SU-DHL-6 (cell line): ENCODE measurements at regions not wholly inside any gene's neighbourhood (a gene's known extent, or its start where the extent isn't known, plus 50 kb on each side); places are given as distances from the start of the nearest gene placed in this dataset.

ENCODE experiments used
- EZH2phosphoT487 ChIP-seq: fragments of 200-600 bp; sonication (generic), shearing (Covaris generic); conservative IDR thresholded peaks from 2 replicates; pipeline ENCODE4 v1.6.1; 2018; ENCODE audit warnings: mild to moderate bottlenecking, antibody characterized with exemption, low read length, moderate library complexity, mixed read lengths
- TF ChIP-seq, protein P1 (sequence below): fragments of 200-600 bp; sonication (generic); IDR thresholded peaks from one replicate; pipeline ENCODE4 v1.5.1; 2017; ENCODE audit warnings: antibody characterized with exemption, mild to moderate bottlenecking, low read length, moderate library complexity; ENCODE audit not compliant: insufficient read depth, poor library complexity, severe bottlenecking

DNA sequence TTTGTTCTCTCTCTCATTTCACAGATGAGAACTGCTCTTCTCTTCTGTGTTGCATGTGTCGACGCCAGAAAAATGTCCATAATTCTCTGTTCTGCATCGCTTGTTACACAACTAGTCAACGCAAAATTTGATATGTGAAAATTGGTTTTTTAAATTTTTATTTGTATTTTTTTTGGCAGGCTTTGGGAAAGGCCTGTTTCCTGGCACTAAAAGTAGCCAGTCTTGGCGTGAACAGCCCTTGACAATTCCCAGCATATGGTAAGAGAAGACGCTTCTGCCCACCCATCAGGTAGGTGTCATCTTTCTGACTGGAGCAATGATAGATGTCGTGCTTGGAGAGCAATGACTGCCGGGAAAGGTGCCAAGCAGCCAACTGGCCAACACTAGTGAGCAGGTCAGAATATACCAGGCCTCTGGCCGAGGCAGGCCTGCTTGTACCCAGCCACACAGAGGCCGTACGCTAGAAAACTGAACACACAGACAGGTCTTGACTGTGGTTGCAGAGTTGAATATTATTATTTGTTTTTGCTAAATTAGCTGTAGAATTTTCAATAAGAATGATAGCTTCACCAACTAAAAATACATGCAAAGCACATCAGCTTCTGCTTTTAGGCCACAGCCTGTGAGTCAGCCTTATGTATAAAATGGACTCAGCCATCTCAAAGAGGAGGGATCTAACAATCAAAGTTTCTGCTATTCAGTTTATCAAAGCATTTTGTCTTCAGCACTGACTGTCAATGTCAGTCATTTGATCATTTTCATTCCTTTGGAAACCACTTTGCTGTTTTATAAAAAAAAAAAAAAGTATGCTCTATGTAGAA, 837.5 kb downstream of the MCTP2 start:
- TF ChIP-seq, protein P1, sequence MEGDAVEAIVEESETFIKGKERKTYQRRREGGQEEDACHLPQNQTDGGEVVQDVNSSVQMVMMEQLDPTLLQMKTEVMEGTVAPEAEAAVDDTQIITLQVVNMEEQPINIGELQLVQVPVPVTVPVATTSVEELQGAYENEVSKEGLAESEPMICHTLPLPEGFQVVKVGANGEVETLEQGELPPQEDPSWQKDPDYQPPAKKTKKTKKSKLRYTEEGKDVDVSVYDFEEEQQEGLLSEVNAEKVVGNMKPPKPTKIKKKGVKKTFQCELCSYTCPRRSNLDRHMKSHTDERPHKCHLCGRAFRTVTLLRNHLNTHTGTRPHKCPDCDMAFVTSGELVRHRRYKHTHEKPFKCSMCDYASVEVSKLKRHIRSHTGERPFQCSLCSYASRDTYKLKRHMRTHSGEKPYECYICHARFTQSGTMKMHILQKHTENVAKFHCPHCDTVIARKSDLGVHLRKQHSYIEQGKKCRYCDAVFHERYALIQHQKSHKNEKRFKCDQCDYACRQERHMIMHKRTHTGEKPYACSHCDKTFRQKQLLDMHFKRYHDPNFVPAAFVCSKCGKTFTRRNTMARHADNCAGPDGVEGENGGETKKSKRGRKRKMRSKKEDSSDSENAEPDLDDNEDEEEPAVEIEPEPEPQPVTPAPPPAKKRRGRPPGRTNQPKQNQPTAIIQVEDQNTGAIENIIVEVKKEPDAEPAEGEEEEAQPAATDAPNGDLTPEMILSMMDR, result no peak
- TF ChIP-seq EZH2phosphoT487, result no peak
